ENCODE measurements at regions not wholly inside any gene's neighbourhood (a gene's known extent, or its start where the extent isn't known, plus 50 kb on each side); places are given as distances from the start of the nearest gene placed in this dataset.

- TF ChIP-seq CTCF (IDR thresholded peaks at IDR 0.05) = no peak
- TF ChIP-seq ZFX (IDR thresholded peaks at IDR 0.05; ENCODE audit: borderline replicate concordance) = no peak
These were observed 151.3 kb upstream of the IPO5 start for GRCh38 chr13:97802213-97802612.

All from 22Rv1 (cell line).